Fibroblast of lung (primary cell): ENCODE measurements at regions not wholly inside any gene's neighbourhood (a gene's known extent, or its start where the extent isn't known, plus 50 kb on each side); places are given as distances from the start of the nearest gene placed in this dataset.

Source experiments
- DNase-seq, 2 donors: peaks; one replicate each; pipeline versions ENCODE4 v3.0.0 to v3.0.0-alpha.2; 2010; ENCODE audit warnings: low read depth in 2 of 2
- H2AFZ ChIP-seq: 2 replicates; pipeline ENCODE4 v1.5.1; 2012; ENCODE audit warnings: low read length, control low read depth, inconsistent platforms
- H3K27ac ChIP-seq: 2 replicates; pipeline ENCODE4 v1.5.1; 2011; ENCODE audit warnings: low read length, control low read depth; ENCODE audit not compliant: insufficient read depth
- H3K27me3 ChIP-seq: 2 replicates; pipeline ENCODE4 v1.5.1; 2011; ENCODE audit warnings: mild to moderate bottlenecking, low read length; ENCODE audit not compliant: control insufficient read depth, insufficient read depth
- H3K36me3 ChIP-seq: 2 replicates; pipeline ENCODE4 v1.5.1; 2011; ENCODE audit warnings: low read length; ENCODE audit not compliant: control insufficient read depth, insufficient read depth
- H3K4me1 ChIP-seq: 2 replicates; pipeline ENCODE4 v1.5.1; 2011; ENCODE audit warnings: low read length; ENCODE audit not compliant: control insufficient read depth, insufficient read depth; ENCODE audit errors: extremely low read depth
- H3K4me2 ChIP-seq: 2 replicates; pipeline ENCODE4 v1.5.1; 2011; ENCODE audit warnings: low read length, control low read depth; ENCODE audit not compliant: insufficient read depth; ENCODE audit errors: extremely low read depth
- H3K4me3 ChIP-seq, 4 experiments: fragments of 200-600 bp in 1 of 4; sonication (generic) in 1 of 4; replicated peaks in 1 of 4; 2 replicates each; pipeline ENCODE4 v1.5.1; 2011 to 2016; ENCODE audit warnings: low read length in 4 of 4, low read depth in 3 of 4, mild to moderate bottlenecking in 3 of 4, control low read depth in 2 of 4, inconsistent platforms in 1 of 4, mixed read lengths in 1 of 4; ENCODE audit not compliant: insufficient read depth in 1 of 4; ENCODE audit errors: control extremely low read depth in 1 of 4
- H3K79me2 ChIP-seq: 2 replicates; pipeline ENCODE4 v1.5.1; 2012; ENCODE audit warnings: mild to moderate bottlenecking, low read length, inconsistent platforms; ENCODE audit not compliant: control insufficient read depth, insufficient read depth
- H3K9ac ChIP-seq: 2 replicates; pipeline ENCODE4 v1.5.1; 2011; ENCODE audit warnings: mild to moderate bottlenecking, low read length, control low read depth; ENCODE audit not compliant: insufficient read depth
- H3K9me3 ChIP-seq: 2 replicates; pipeline ENCODE4 v1.5.1; 2012; ENCODE audit warnings: low read depth, low read length; ENCODE audit not compliant: control insufficient read depth, insufficient read depth
- H4K20me1 ChIP-seq: 2 replicates; pipeline ENCODE4 v1.5.1; 2011; ENCODE audit warnings: low read length; ENCODE audit not compliant: control insufficient read depth, insufficient read depth; ENCODE audit errors: extremely low read depth
- EZH2 ChIP-seq: IDR thresholded peaks from 2 replicates; pipeline ENCODE4 v1.5.1; 2012; ENCODE audit warnings: low read length, control low read depth, mild to moderate bottlenecking; ENCODE audit errors: missing control alignments
- TF ChIP-seq, protein P1 (sequence below), 2 donors: IDR thresholded peaks in 1 of 2; conservative IDR thresholded peaks in 1 of 2; 1 replicate in 1 of 2; 2 replicates in 1 of 2; pipeline ENCODE4 v1.5.1; 2011 to 2012; ENCODE audit warnings: low read length in 2 of 2, control low read depth in 1 of 2, inconsistent platforms in 1 of 2, low read depth in 1 of 2, mild to moderate bottlenecking in 1 of 2

DNA sequence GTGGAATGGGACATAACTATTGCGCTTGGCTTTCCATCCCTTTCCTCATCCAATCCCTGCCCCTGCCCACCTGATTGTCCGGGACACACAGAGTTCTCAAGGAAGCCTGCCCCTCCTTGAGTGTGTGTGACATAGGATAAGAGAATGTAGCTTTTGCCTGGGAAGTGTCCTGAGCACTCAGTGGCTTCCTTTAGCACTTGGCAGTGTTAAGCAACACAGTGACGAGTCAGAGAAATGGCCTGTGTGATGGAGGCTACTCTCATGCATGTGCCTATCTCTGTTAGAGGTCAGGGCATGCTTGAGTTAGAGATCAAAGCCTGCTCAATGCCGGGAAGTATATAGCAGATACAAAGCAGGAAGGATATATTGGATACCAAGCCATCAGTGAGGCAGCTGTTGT lies 289.5 kb downstream of the SIPA1L2 start:
- Histone ChIP-seq H3K4me3 (no peak overlapping the region), H3K27me3 (no peaks in the 10 kb centered on the region), H3K9me3 (no peaks in the 10 kb centered on the region), H3K9ac (no peak overlapping the region), H3K4me2 (no peak overlapping the region), H3K27ac (no peak overlapping the region), H3K36me3 (no peaks in the 10 kb centered on the region), H2AFZ (no peak overlapping the region), H3K79me2 (no peaks in the 10 kb centered on the region), H4K20me1 (no peaks in the 10 kb centered on the region), H3K4me1 (no peaks in the 10 kb centered on the region)
- TF ChIP-seq EZH2, result no peak
- TF ChIP-seq, protein P1, sequence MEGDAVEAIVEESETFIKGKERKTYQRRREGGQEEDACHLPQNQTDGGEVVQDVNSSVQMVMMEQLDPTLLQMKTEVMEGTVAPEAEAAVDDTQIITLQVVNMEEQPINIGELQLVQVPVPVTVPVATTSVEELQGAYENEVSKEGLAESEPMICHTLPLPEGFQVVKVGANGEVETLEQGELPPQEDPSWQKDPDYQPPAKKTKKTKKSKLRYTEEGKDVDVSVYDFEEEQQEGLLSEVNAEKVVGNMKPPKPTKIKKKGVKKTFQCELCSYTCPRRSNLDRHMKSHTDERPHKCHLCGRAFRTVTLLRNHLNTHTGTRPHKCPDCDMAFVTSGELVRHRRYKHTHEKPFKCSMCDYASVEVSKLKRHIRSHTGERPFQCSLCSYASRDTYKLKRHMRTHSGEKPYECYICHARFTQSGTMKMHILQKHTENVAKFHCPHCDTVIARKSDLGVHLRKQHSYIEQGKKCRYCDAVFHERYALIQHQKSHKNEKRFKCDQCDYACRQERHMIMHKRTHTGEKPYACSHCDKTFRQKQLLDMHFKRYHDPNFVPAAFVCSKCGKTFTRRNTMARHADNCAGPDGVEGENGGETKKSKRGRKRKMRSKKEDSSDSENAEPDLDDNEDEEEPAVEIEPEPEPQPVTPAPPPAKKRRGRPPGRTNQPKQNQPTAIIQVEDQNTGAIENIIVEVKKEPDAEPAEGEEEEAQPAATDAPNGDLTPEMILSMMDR (conservative IDR thresholded peaks at IDR 0.05 in 1 of 2, IDR thresholded peaks at IDR 0.05 in 1 of 2; ENCODE audit: low read depth in 1 of 2, low read length in 2 of 2), result no peak
- no peak for DNase-seq

DNA sequence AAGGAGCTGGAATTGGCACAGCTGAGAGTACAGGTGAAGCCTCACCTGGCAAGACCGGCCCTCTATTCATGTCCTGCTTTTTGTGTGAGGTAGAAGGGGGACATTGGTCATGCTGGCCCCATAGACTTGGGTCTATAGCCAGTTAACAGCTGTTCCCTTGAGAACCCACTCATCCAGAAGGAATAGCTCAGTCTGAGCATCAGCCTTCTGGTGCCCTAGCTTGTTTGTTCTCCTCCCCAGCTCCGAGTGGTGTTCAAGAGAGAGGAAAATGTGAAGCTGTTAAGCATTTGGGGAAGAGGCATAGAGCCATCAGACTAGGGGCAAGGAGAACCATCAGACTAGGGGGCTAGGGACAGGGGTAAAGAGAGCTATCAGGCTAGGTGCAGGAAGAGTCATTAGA lies 290.9 kb downstream of the SIPA1L2 start:
- H3K4me3 ChIP-seq, result no peak overlapping the region
- no peaks in the 10 kb centered on the region for H3K36me3 ChIP-seq
- H3K27me3 ChIP-seq, result no peaks in the 10 kb centered on the region
- no peak for DNase-seq
- H3K9me3 ChIP-seq, result no peaks in the 10 kb centered on the region
- TF ChIP-seq EZH2, result no peak
- TF ChIP-seq, protein P1 (conservative IDR thresholded peaks at IDR 0.05 in 1 of 2, IDR thresholded peaks at IDR 0.05 in 1 of 2; ENCODE audit: low read depth in 1 of 2, low read length in 2 of 2), result no peak
- H3K27ac ChIP-seq, result no peak overlapping the region
- H3K79me2 ChIP-seq, result no peaks in the 10 kb centered on the region
- no peak overlapping the region for H3K4me2 ChIP-seq
- H2AFZ ChIP-seq, result no peak overlapping the region
- H4K20me1 ChIP-seq, result no peaks in the 10 kb centered on the region
- no peak overlapping the region for H3K9ac ChIP-seq
- no peaks in the 10 kb centered on the region for H3K4me1 ChIP-seq

DNA sequence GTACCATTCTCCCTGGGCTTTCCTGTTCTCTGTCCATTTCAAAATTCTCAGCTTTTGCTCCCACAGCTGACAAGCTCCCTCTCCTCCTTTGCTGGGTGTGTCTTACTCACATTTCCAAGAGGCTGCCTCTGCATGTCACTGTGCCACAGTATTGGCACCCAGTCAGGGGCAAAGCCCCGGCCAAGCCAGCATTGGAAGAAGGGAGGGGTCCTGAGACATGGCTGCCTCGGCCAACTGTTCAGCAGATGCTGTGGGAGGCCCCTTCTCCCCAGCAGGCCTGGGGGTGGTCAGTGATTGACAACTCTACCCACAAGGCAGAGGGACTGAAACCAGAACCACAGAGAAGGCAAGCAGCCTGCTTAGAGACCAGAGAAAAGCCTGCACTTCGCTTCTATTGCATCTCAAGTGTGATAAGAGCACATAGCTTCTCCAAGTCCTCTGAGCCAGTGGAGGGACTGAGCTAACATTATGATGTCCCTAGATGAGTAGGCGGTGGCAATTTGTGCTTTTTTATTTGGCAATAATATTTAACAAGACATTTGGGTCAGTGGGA lies 294.1 kb downstream of the SIPA1L2 start:
- Histone ChIP-seq H3K4me2 (no peak overlapping the region), H3K36me3 (no peaks in the 10 kb centered on the region), H3K27ac (no peak overlapping the region), H3K4me1 (no peaks in the 10 kb centered on the region), H3K9ac (no peak overlapping the region), H4K20me1 (no peaks in the 10 kb centered on the region), H2AFZ (no peak overlapping the region), H3K9me3 (no peaks in the 10 kb centered on the region), H3K4me3 (no peak overlapping the region), H3K79me2 (no peaks in the 10 kb centered on the region), H3K27me3 (no peaks in the 10 kb centered on the region)
- no peak for TF ChIP-seq EZH2
- TF ChIP-seq, protein P1 (conservative IDR thresholded peaks at IDR 0.05 in 1 of 2, IDR thresholded peaks at IDR 0.05 in 1 of 2; ENCODE audit: low read depth in 1 of 2, low read length in 2 of 2), result no peak
- no peak for DNase-seq
